ENCODE measurements at regions not wholly inside any gene's neighbourhood (a gene's known extent, or its start where the extent isn't known, plus 50 kb on each side); places are given as distances from the start of the nearest gene placed in this dataset.

DNA sequence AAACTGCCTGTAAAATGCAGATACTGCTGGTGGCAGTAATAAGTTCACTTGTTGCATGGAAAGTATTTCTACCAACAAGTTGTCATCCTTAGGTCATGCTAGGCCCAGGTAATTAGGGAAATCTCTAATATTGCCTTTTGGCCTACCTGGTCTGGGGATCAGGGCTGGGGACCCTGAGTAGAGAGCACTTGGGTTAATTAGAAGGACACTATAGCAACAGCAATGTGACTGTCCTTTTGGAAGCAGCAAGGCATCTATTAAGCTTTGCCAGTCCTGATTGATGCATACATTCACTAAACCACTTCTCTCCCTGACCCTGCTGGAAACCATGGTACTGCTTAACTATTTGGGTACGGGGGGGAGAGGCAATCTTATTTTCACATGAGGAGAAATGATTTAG, 86.5 kb upstream of the GNAZ start:
- Histone ChIP-seq H3K36me3 (ENCODE audit: control insufficient read depth, insufficient read depth, low read length) (no peaks in the 10 kb centered on the region), H3K27me3 (ENCODE audit: control insufficient read depth, insufficient read depth, low read length) (peaks cover 1% of the 10 kb centered on the region), H3K4me3 (ENCODE audit: low read depth, low read length) (no peak overlapping the region)
- no peak for FAIRE-seq
- no peak for DNase-seq (ENCODE audit: low read depth)
- TF ChIP-seq, protein P1, sequence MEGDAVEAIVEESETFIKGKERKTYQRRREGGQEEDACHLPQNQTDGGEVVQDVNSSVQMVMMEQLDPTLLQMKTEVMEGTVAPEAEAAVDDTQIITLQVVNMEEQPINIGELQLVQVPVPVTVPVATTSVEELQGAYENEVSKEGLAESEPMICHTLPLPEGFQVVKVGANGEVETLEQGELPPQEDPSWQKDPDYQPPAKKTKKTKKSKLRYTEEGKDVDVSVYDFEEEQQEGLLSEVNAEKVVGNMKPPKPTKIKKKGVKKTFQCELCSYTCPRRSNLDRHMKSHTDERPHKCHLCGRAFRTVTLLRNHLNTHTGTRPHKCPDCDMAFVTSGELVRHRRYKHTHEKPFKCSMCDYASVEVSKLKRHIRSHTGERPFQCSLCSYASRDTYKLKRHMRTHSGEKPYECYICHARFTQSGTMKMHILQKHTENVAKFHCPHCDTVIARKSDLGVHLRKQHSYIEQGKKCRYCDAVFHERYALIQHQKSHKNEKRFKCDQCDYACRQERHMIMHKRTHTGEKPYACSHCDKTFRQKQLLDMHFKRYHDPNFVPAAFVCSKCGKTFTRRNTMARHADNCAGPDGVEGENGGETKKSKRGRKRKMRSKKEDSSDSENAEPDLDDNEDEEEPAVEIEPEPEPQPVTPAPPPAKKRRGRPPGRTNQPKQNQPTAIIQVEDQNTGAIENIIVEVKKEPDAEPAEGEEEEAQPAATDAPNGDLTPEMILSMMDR (IDR thresholded peaks at IDR 0.05; ENCODE audit: insufficient read depth, low read length, severe bottlenecking), result no peak

DNA sequence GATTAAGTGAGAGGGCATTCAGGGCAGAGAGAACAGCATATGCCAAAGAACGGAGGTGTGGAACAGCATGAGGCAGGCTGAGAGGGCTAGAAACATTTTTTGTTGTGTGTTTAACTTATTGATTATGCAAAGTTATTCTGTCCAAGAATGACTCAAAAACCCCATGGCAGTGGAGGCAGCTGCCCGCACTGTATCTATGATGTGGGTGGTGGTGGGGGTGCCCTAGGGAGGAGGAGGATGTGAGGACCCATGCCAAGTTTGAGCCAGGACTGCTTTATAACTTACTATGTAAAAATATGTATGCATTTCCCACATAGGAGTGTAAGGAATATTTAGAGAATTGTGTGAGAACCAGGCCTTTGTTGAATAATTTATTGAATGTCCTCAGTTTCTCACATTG, 85.4 kb upstream of the GNAZ start:
- FAIRE-seq, result no peak

DNA sequence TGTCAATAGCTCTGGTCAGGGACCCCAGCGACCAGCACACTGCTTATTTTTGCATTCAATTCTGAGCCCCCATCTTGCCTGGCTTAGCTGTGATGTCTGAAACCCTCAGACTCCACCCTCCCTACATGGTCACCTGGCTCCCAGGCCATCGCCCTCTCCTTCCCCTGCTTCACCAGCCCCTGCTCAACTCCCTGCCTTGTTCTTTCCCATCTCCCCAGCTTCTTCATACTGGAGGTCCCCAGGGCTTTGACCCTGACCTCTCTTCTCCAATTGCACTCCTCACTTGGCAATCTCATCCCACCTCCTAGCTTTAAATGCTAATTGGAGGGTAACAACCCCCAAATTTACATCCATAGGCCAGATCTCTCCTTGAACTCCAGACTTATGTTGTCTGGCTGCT, 84.3 kb upstream of the GNAZ start:
- TF ChIP-seq, protein P1 (IDR thresholded peaks at IDR 0.05; ENCODE audit: insufficient read depth, low read length, severe bottlenecking), result no peak
- H3K4me3 ChIP-seq (ENCODE audit: low read depth, low read length), result no peak overlapping the region
- FAIRE-seq (no peak), DNase-seq (ENCODE audit: low read depth) (no peak)
- peaks cover 1% of the 10 kb centered on the region for H3K27me3 ChIP-seq (ENCODE audit: control insufficient read depth, insufficient read depth, low read length)
- no peaks in the 10 kb centered on the region for H3K36me3 ChIP-seq (ENCODE audit: control insufficient read depth, insufficient read depth, low read length)

More for the DNA sequence above, 85.4 kb upstream of the GNAZ start:
- no peak for DNase-seq (ENCODE audit: low read depth)
- H3K27me3 ChIP-seq (ENCODE audit: control insufficient read depth, insufficient read depth, low read length), result peaks cover 1% of the 10 kb centered on the region
- TF ChIP-seq, protein P1 (IDR thresholded peaks at IDR 0.05; ENCODE audit: insufficient read depth, low read length, severe bottlenecking), result no peak
- no peaks in the 10 kb centered on the region for H3K36me3 ChIP-seq (ENCODE audit: control insufficient read depth, insufficient read depth, low read length)
- no peak overlapping the region for H3K4me3 ChIP-seq (ENCODE audit: low read depth, low read length)

DNA sequence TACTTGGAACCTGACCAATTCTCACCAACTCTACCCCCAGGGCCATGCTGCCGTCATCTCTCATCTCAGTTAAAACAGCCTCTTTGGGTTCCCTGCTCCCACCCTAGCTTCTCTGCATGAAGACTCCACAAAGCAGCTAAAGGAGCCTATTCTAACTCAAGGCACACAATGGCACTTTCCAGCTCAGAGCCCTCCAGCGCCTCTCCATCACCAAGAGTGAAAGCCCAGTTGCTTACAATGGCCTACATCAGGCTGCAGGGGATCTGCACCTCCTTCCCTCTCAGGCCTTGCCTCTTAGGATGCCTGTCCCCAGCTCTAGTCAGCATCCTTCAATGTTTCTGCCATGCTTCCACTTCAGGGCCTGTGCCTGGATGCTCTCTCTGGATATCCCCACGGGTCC, 83.7 kb upstream of the GNAZ start:
- TF ChIP-seq, protein P1 (IDR thresholded peaks at IDR 0.05; ENCODE audit: insufficient read depth, low read length, severe bottlenecking), result no peak
- H3K4me3 ChIP-seq (ENCODE audit: low read depth, low read length), result no peak overlapping the region
- H3K27me3 ChIP-seq (ENCODE audit: control insufficient read depth, insufficient read depth, low read length), result peaks cover 1% of the 10 kb centered on the region
- no peaks in the 10 kb centered on the region for H3K36me3 ChIP-seq (ENCODE audit: control insufficient read depth, insufficient read depth, low read length)
- DNase-seq (ENCODE audit: low read depth), result no peak
- FAIRE-seq, result no peak

DNA sequence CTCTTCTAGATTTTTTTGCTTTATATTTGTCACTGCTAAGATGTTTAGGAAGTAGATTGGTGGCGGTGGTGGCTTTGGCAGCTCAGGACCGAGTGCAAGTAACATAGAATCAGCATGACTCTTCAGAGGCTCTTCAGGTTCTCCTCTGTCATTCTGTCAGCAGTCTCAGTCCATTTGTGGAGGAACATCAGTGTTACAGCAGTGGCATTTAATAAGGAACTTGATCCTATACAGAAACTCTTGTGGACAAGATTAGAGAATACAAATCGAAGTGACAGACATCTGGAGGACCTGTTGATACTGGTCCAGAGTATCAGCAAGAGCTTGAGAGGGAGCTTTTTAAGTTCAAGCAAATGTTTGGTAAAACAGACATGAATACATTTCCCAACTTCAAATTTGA, 82.2 kb upstream of the GNAZ start:
- Histone ChIP-seq H3K27me3 (ENCODE audit: control insufficient read depth, insufficient read depth, low read length) (peaks cover 1% of the 10 kb centered on the region), H3K4me3 (ENCODE audit: low read depth, low read length) (no peak overlapping the region), H3K36me3 (ENCODE audit: control insufficient read depth, insufficient read depth, low read length) (no peaks in the 10 kb centered on the region)
- DNase-seq (ENCODE audit: low read depth), result no peak
- TF ChIP-seq, protein P1 (IDR thresholded peaks at IDR 0.05; ENCODE audit: insufficient read depth, low read length, severe bottlenecking), result no peak
- no peak for FAIRE-seq

DNA sequence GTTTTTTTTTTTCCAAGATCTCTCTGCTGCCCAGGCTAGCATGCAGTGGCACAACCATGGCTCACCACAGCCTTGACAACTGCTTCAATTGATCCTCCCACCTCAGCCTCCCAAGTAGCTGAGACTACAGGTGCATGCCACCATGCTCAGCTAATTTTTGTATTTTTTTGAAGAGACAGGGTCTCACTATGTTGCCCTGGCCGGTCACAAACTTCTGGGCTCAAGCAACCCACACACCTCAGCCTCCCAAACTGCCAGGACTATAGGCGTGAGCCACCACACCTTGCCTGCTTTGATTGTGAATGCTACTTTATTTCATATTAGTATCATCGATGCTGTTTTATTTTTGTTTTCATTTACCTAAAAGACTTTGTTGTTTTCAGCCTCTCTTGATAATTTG, 81.5 kb upstream of the GNAZ start:
- FAIRE-seq (no peak), DNase-seq (ENCODE audit: low read depth) (no peak)
- TF ChIP-seq, protein P1 (IDR thresholded peaks at IDR 0.05; ENCODE audit: insufficient read depth, low read length, severe bottlenecking), result no peak
- H3K36me3 ChIP-seq (ENCODE audit: control insufficient read depth, insufficient read depth, low read length), result no peaks in the 10 kb centered on the region
- H3K27me3 ChIP-seq (ENCODE audit: control insufficient read depth, insufficient read depth, low read length), result peaks cover 1% of the 10 kb centered on the region
- H3K4me3 ChIP-seq (ENCODE audit: low read depth, low read length), result no peak overlapping the region

Data from bronchial epithelial cell (primary cell).